CD14-positive monocyte (primary cell): ENCODE measurements at regions not wholly inside any gene's neighbourhood (a gene's known extent, or its start where the extent isn't known, plus 50 kb on each side); places are given as distances from the start of the nearest gene placed in this dataset.

Experiments
- DNase-seq, 3 donors: peaks; one replicate each; pipeline ENCODE4 v3.0.0-alpha.2; 2011 to 2022
- H2AFZ ChIP-seq: 2 replicates; pipeline ENCODE4 v1.6.0; 2012; ENCODE audit warnings: mild to moderate bottlenecking, low read depth, low read length, inconsistent platforms; ENCODE audit not compliant: insufficient read depth, poor library complexity, severe bottlenecking
- H3K27ac ChIP-seq, 2 donors: 1 replicate in 1 of 2; 2 replicates in 1 of 2; pipeline ENCODE4 v1.5.1; 2012 to 2013; ENCODE audit warnings: low read length in 2 of 2, control low read depth in 1 of 2, inconsistent platforms in 1 of 2, low read depth in 1 of 2, mild to moderate bottlenecking in 1 of 2
- H3K27me3 ChIP-seq, 2 donors: one replicate each; pipeline versions ENCODE4 v1.6.0 to v1.6.1; 2011 to 2013; ENCODE audit warnings: low read length in 2 of 2; ENCODE audit not compliant: control insufficient read depth in 2 of 2, insufficient read depth in 2 of 2
- H3K36me3 ChIP-seq, 2 donors: replicated peaks in 1 of 2; 1 replicate in 1 of 2; 2 replicates in 1 of 2; pipeline versions ENCODE4 v1.5.1 to v1.6.1; 2012 to 2013; ENCODE audit warnings: low read length in 2 of 2, control low read depth in 1 of 2, inconsistent platforms in 1 of 2, mild to moderate bottlenecking in 1 of 2; ENCODE audit not compliant: insufficient read depth in 2 of 2, control insufficient read depth in 1 of 2
- H3K4me1 ChIP-seq, 2 donors: 1 replicate in 1 of 2; 2 replicates in 1 of 2; pipeline versions ENCODE4 v1.5.1 to v1.6.1; 2012 to 2013; ENCODE audit warnings: low read length in 2 of 2, control low read depth in 1 of 2, inconsistent platforms in 1 of 2, mild to moderate bottlenecking in 1 of 2, moderate library complexity in 1 of 2; ENCODE audit not compliant: insufficient read depth in 2 of 2, control insufficient read depth in 1 of 2
- H3K4me2 ChIP-seq: replicated peaks from 2 replicates; pipeline ENCODE3; 2012; ENCODE audit warnings: low read length, moderate library complexity, mild to moderate bottlenecking; ENCODE audit not compliant: poor library complexity, severe bottlenecking; ENCODE audit errors: extremely low read depth
- H3K4me3 ChIP-seq, 3 experiments: fragments of 200-600 bp in 1 of 3; sonication (generic) in 1 of 3; replicated peaks in 1 of 3; 1 replicate in 2 of 3; 2 replicates in 1 of 3; pipeline ENCODE4 v1.5.1; 2011 to 2013; ENCODE audit warnings: low read length in 3 of 3, mild to moderate bottlenecking in 3 of 3, control low read depth in 2 of 3, low read depth in 2 of 3, inconsistent platforms in 1 of 3, moderate library complexity in 1 of 3
- H3K79me2 ChIP-seq: 2 replicates; pipeline ENCODE4 v1.6.0; 2012; ENCODE audit warnings: mild to moderate bottlenecking, control low read depth, inconsistent platforms, low read length, moderate library complexity; ENCODE audit not compliant: insufficient read depth
- H3K9ac ChIP-seq: 2 replicates; pipeline ENCODE4 v1.6.0; 2017; ENCODE audit warnings: low read length, mild to moderate bottlenecking; ENCODE audit not compliant: insufficient read depth, poor library complexity, severe bottlenecking
- H3K9me3 ChIP-seq, 2 donors: replicated peaks in 1 of 2; 1 replicate in 1 of 2; 2 replicates in 1 of 2; pipeline versions ENCODE4 v1.5.1 to v1.6.1; 2012 to 2013; ENCODE audit warnings: low read length in 2 of 2, control low read depth in 1 of 2; ENCODE audit not compliant: control insufficient read depth in 1 of 2, insufficient read depth in 1 of 2
- H4K20me1 ChIP-seq: 2 replicates; pipeline ENCODE4 v1.6.0; 2012; ENCODE audit warnings: mild to moderate bottlenecking, low read length, control low read depth, moderate library complexity; ENCODE audit not compliant: insufficient read depth
- H3K27ac Mint-ChIP-seq, 7 donors: one replicate each; pipeline ENCODE4 v1.8.0; 2020; ENCODE audit warnings: mild to moderate bottlenecking in 7 of 7, mixed read lengths in 7 of 7, moderate library complexity in 6 of 7, inconsistent platforms in 2 of 7
- H3K27me3 Mint-ChIP-seq, 3 donors: one replicate each; pipeline ENCODE4 v1.8.0; 2021 to 2022; ENCODE audit warnings: low read depth in 3 of 3, mild to moderate bottlenecking in 3 of 3, mixed read lengths in 3 of 3, moderate library complexity in 3 of 3, inconsistent platforms in 1 of 3
- H3K36me3 Mint-ChIP-seq, 2 donors: one replicate each; pipeline ENCODE4 v1.8.0; 2020; ENCODE audit warnings: mixed read lengths in 2 of 2, inconsistent platforms in 1 of 2, mild to moderate bottlenecking in 1 of 2
- H3K4me1 Mint-ChIP-seq: one replicate; pipeline ENCODE4 v1.8.0; 2020; ENCODE audit warnings: mild to moderate bottlenecking, mixed read lengths
- H3K4me3 Mint-ChIP-seq, 2 donors: one replicate each; pipeline ENCODE4 v1.8.0; 2020; ENCODE audit warnings: mild to moderate bottlenecking in 2 of 2, mixed read lengths in 2 of 2, moderate library complexity in 1 of 2
- H3K9me3 Mint-ChIP-seq, 7 donors: one replicate each; pipeline ENCODE4 v1.8.0; 2020 to 2022; ENCODE audit warnings: mixed read lengths in 7 of 7, mild to moderate bottlenecking in 6 of 7, moderate library complexity in 6 of 7, inconsistent platforms in 2 of 7
- WGBS: methylation state at CpG from one replicate; pipeline ENCODE4 v1.1.5; 2013; ENCODE audit warnings: missing lambda C conversion rate; ENCODE audit not compliant: insufficient coverage; 5-methylcytosine and 5-hydroxymethylcytosine counted together
- intact Hi-C, 2 donors: fragments of 100-400 bp; cut with micrococcal nuclease; formaldehyde crosslinking; loops; one replicate each; pipeline versions ENCODE4 v1.15.0 to v1.15.1; 2023
- TF ChIP-seq, protein P1 (sequence below): fragments of 200-600 bp; IDR thresholded peaks from one replicate; pipeline ENCODE4 v1.8.0; 2022; ENCODE audit warnings: antibody characterized with exemption, mild to moderate bottlenecking

DNA sequence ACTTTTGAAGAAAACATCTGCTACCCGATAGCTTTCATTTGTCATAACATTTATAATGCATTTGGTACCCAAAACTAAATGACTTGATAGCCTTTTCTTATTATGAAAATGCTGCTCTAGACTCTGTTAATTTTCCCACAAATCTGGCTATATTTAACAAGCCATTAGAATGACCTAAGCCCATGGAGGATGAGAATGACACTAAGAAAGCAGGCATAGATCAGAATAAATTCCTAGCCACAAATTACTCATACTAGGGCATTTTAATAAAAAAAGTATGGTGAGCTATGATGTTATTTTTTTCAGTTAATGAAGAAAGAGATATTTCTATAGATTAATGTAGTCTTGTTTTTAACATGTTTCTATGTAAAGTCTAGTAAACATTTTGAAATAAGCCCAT, 1728.3 kb downstream of the SUCLG1 start:
- H3K9ac ChIP-seq = no peak overlapping the region
- WGBS = no CpG with 5 or more reads among the region's 1 CpG
- no peak overlapping the region for H3K4me3 ChIP-seq
- H2AFZ ChIP-seq = no peak overlapping the region
- H3K36me3 ChIP-seq = no peaks in the 10 kb centered on the region
- H3K79me2 ChIP-seq = no peaks in the 10 kb centered on the region
- no peaks in the 10 kb centered on the region for H3K4me1 Mint-ChIP-seq
- H3K9me3 ChIP-seq = peaks cover 6 to 10% of the 10 kb centered on the region in 2 donors
- no peaks in the 10 kb centered on the region for H4K20me1 ChIP-seq
- no peaks in the 10 kb centered on the region for H3K27me3 ChIP-seq
- intact Hi-C loops = no loop called here
- H3K36me3 Mint-ChIP-seq = no peaks in the 10 kb centered on the region
- H3K27ac Mint-ChIP-seq = no peak overlapping the region
- no peaks in the 10 kb centered on the region for H3K27me3 Mint-ChIP-seq
- no peak for DNase-seq
- no peaks in the 10 kb centered on the region for H3K4me1 ChIP-seq
- no peak overlapping the region for H3K4me2 ChIP-seq
- H3K9me3 Mint-ChIP-seq = peaks cover 0 to 17% (median 3%) of the 10 kb centered on the region in 7 donors
- H3K27ac ChIP-seq = no peak overlapping the region
- H3K4me3 Mint-ChIP-seq = no peak overlapping the region
- TF ChIP-seq, protein P1, sequence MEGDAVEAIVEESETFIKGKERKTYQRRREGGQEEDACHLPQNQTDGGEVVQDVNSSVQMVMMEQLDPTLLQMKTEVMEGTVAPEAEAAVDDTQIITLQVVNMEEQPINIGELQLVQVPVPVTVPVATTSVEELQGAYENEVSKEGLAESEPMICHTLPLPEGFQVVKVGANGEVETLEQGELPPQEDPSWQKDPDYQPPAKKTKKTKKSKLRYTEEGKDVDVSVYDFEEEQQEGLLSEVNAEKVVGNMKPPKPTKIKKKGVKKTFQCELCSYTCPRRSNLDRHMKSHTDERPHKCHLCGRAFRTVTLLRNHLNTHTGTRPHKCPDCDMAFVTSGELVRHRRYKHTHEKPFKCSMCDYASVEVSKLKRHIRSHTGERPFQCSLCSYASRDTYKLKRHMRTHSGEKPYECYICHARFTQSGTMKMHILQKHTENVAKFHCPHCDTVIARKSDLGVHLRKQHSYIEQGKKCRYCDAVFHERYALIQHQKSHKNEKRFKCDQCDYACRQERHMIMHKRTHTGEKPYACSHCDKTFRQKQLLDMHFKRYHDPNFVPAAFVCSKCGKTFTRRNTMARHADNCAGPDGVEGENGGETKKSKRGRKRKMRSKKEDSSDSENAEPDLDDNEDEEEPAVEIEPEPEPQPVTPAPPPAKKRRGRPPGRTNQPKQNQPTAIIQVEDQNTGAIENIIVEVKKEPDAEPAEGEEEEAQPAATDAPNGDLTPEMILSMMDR = no peak

DNA sequence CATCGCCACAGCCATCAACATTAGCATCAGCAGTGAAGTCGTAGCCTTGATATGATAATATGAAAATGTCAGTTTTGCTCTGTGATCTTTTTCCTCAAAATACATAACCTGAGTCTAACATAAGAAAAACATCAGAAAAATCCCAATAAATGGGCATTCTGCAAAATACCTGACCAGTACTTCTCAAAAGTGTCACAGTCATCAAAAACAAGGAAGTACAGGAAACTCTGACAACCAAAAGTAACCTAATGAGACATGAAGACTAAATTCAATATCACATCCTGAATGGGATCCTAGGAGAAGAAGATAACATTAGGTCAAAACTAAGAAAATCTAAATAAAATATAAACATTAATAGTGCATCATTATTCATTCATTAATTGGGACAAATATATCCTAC, 1731.0 kb downstream of the SUCLG1 start:
- peaks cover 0 to 12% (median 2%) of the 10 kb centered on the region in 7 donors for H3K9me3 Mint-ChIP-seq
- intact Hi-C loops = no loop called here
- no peaks in the 10 kb centered on the region for H3K27me3 Mint-ChIP-seq
- H2AFZ ChIP-seq = no peak overlapping the region
- H3K79me2 ChIP-seq = no peaks in the 10 kb centered on the region
- no peak for DNase-seq
- no peak overlapping the region for H3K4me3 ChIP-seq
- no peaks in the 10 kb centered on the region for H3K36me3 Mint-ChIP-seq
- H3K27ac ChIP-seq = no peak overlapping the region
- WGBS = no CpG with 5 or more reads among the region's 2 CpGs
- TF ChIP-seq, protein P1 = no peak
- H3K4me2 ChIP-seq = no peak overlapping the region
- no peak overlapping the region for H3K4me3 Mint-ChIP-seq
- H3K27ac Mint-ChIP-seq = no peak overlapping the region
- H3K36me3 ChIP-seq = no peaks in the 10 kb centered on the region
- H4K20me1 ChIP-seq = no peaks in the 10 kb centered on the region
- peaks cover 0 to 3% of the 10 kb centered on the region in 2 donors for H3K9me3 ChIP-seq
- no peak overlapping the region for H3K9ac ChIP-seq
- H3K4me1 Mint-ChIP-seq = no peaks in the 10 kb centered on the region
- H3K4me1 ChIP-seq = no peaks in the 10 kb centered on the region
- no peaks in the 10 kb centered on the region for H3K27me3 ChIP-seq
